ENCODE measurements at regions not wholly inside any gene's neighbourhood (a gene's known extent, or its start where the extent isn't known, plus 50 kb on each side); places are given as distances from the start of the nearest gene placed in this dataset.

DNA sequence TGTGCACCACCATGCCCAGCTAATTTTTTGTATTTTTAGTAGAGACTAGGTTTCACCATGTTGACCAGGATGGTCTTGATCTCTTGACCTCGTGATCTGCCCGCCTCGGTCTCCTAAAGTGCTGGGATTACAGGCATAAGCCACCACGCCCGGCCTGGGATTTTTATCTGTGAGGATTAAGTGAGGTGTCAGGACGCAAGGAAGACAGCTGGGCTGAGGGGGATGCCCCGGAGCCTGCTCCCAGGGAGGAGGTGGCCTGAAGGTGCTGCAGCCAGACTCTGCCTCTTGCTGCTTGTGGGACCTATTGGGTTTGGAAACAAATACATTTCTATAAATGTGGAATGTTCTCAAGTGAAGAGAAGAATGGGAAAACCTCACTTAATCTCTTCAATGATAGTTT, 131.6 kb downstream of the OLFM4 start:
- TF ChIP-seq CTCF (conservative IDR thresholded peaks at IDR 0.05), result no peak
- no peak for TF ChIP-seq ZFX (IDR thresholded peaks at IDR 0.05)
